ENCODE measurements at regions not wholly inside any gene's neighbourhood (a gene's known extent, or its start where the extent isn't known, plus 50 kb on each side); places are given as distances from the start of the nearest gene placed in this dataset.

MicroRNAs in the stretch of these regions (microRNA counts, 767-probe panel; counts per million panel counts)
- microRNA hsa-miR-4431: 0 to 358 counts per million in 2 donors

Small RNA genes in the stretch of these regions (microRNA-seq; reads per million reads assigned to microRNA genes)
- 0 reads per million in 2 donors for gene MIR4431 (ENCODE audit: borderline number of aligned reads in 1 of 2, borderline replicate concordance in 2 of 2)

Data from lower leg skin (tissue), 2 donors.